Tibial nerve (tissue), 4 donors: ENCODE measurements at regions not wholly inside any gene's neighbourhood (a gene's known extent, or its start where the extent isn't known, plus 50 kb on each side); places are given as distances from the start of the nearest gene placed in this dataset.

ENCODE experiments used
- CTCF ChIP-seq, 5 experiments: fragments of 200-600 bp in 3 of 5; fragments of 450-650 bp in 2 of 5; sonication (generic) in 3 of 5; IDR thresholded peaks; one replicate each; pipeline ENCODE4 v1.5.1; 2016 to 2019; ENCODE audit warnings: antibody characterized with exemption in 5 of 5, mild to moderate bottlenecking in 3 of 5, moderate library complexity in 2 of 5
- EP300 ChIP-seq, 2 donors: sonication (generic); formaldehyde crosslinking; IDR thresholded peaks; one replicate each; pipeline ENCODE4 v1.6.1; 2017; ENCODE audit warnings: antibody characterized with exemption in 2 of 2, mild to moderate bottlenecking in 1 of 2
- POLR2A ChIP-seq, 2 donors: fragments of 450-650 bp; IDR thresholded peaks; one replicate each; pipeline ENCODE4 v1.6.1; 2017; ENCODE audit warnings: antibody characterized with exemption in 2 of 2, mild to moderate bottlenecking in 2 of 2, moderate library complexity in 2 of 2

- TF ChIP-seq EP300 (IDR thresholded peaks at IDR 0.05) (no peak), CTCF (IDR thresholded peaks at IDR 0.05) (no peak), POLR2A (IDR thresholded peaks at IDR 0.05) (no peak)
These were observed 319.9 kb upstream of the PTGER4 start for GRCh38 chr5:40359832-40360231.
